Esophagus squamous epithelium (tissue), 5 donors: ENCODE measurements at regions not wholly inside any gene's neighbourhood (a gene's known extent, or its start where the extent isn't known, plus 50 kb on each side); places are given as distances from the start of the nearest gene placed in this dataset.

Experiments used
- DNase-seq: peaks from one replicate; lab custom pipeline; 2025; lab: John Stamatoyannopoulos, UW
- H3K27ac ChIP-seq, 4 donors: fragments of 200-600 bp; sonication (generic); one replicate each; pipeline ENCODE4 v1.5.1; 2016 to 2019; ENCODE audit warnings: mild to moderate bottlenecking in 1 of 4
- H3K27me3 ChIP-seq, 4 donors: fragments of 200-600 bp; sonication (generic); 1 replicate in 3 of 4; 2 replicates in 1 of 4; pipeline versions ENCODE4 v1.5.1 to v1.6.0; 2017 to 2021; ENCODE audit warnings: antibody characterized with exemption in 1 of 4
- H3K36me3 ChIP-seq, 3 donors: fragments of 200-600 bp; sonication (generic); one replicate each; pipeline ENCODE4 v1.5.1; 2016 to 2019
- H3K4me1 ChIP-seq, 3 donors: fragments of 200-600 bp; sonication (generic); one replicate each; pipeline ENCODE4 v1.5.1; 2017 to 2019
- H3K4me3 ChIP-seq, 4 donors: fragments of 200-600 bp; sonication (generic); 1 replicate in 3 of 4; 2 replicates in 1 of 4; pipeline ENCODE4 v1.5.1; 2016 to 2019; ENCODE audit warnings: mild to moderate bottlenecking in 2 of 4, moderate library complexity in 1 of 4
- H3K9me3 ChIP-seq, 3 donors: fragments of 200-600 bp; sonication (generic); one replicate each; pipeline ENCODE4 v1.5.1; 2016 to 2019
- CTCF ChIP-seq, 6 experiments: fragments of 450-650 bp in 4 of 6; fragments of 200-600 bp in 2 of 6; sonication (generic) in 2 of 6; IDR thresholded peaks; one replicate each; pipeline ENCODE4 v1.5.1; 2016 to 2019; ENCODE audit warnings: antibody characterized with exemption in 6 of 6, mild to moderate bottlenecking in 4 of 6, moderate library complexity in 4 of 6
- POLR2A ChIP-seq, 4 donors: fragments of 450-650 bp; IDR thresholded peaks; one replicate each; pipeline ENCODE4 v1.6.1; 2017; ENCODE audit warnings: antibody characterized with exemption in 4 of 4, mild to moderate bottlenecking in 4 of 4, moderate library complexity in 3 of 4
- WGBS, 2 donors: methylation state at CpG; one replicate each; pipeline ENCODE4 v1.1.5; 2018; 5-methylcytosine and 5-hydroxymethylcytosine counted together
- intact Hi-C: fragments of 100-400 bp; cut with DNase I; formaldehyde crosslinking; loops from one replicate; pipeline ENCODE4 v1.15.0; 2022
- donor health status: DM: yes; HTN: yes; CAD: no.

DNA sequence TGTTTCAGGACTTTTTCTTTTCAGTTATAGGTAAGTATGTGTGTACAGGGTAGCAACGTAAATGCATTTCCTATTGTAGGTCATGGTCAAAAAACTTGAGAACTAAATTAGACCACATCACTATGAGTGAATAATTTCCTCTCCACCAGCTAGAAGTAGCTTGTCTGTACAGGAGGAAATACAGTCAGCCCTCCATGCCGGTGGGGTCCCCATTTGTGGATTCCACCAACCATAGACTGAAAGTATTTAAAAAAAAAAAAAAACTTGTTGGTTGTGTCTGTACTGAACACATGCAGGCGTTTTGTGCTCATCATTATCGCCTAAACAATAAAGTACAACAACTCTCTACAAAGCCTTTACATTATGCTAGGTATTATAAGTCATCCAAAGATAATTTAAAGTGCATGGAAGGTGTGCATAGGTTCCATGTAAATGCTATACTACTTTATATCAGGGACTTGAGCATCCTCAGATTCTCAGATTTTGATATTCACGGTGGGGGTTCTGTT lies 94.2 kb upstream of the NDUFV2 start:
- no peaks in the 10 kb centered on the region for H3K36me3 ChIP-seq
- intact Hi-C loops: no loop called here
- peaks cover 0 to 7% (median 0%) of the 10 kb centered on the region in 3 donors for H3K9me3 ChIP-seq
- TF ChIP-seq POLR2A (IDR thresholded peaks at IDR 0.05): no peak
- no peak for TF ChIP-seq CTCF (IDR thresholded peaks at IDR 0.05)
- no peak for DNase-seq
- no peaks in the 10 kb centered on the region for H3K4me1 ChIP-seq
- H3K4me3 ChIP-seq: no peak overlapping the region
- no peak overlapping the region for H3K27ac ChIP-seq
- whole genome bisulfite sequencing, 2 donors: 77 to 80% methylated on average over 5 of the region's 5 CpGs
- no peaks in the 10 kb centered on the region for H3K27me3 ChIP-seq

DNA sequence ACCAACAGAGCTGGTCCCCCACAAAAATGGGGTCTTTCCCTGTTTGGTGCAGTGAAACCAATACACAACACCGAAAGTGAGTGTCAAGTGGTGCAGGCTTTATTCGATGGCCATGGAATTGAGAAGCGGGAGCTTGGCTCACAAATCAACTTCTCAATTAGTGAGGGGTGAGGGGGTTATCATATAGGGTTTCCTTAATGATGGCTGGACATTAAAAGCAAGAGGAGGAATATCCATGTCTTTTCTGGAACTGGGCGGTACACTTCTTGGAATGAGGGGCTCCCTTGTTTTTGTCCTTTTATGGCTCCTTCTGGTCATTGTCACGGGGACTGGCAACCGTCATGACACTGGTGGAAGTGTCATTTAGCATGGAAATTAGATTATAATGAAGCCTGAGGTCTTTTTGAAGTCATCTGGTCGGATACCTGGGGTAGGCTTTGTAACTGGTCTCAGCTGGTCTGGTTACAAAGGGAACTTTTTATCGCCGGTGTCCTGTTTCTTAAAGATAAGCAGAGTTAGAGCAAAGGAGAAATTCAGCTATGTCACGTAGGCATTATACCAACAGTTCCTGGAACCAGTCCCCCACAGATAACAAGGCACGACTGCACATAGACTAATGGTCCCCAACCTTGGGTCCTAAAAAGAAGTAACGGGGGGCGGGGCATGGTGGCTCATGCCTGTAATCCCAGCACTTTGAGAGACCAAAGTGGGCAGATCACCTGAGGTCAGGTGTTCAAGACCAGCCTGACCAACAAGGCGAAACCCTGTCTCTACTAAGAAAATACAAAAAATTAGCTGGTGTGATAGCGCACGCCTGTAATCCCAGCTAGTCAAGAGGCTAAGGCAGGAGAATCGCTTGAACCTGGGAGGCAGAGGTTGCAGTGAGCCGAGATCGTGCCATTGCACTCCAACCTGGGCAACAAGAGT lies 93.5 kb upstream of the NDUFV2 start:
- Histone ChIP-seq H3K4me3 (no peak overlapping the region), H3K27ac (no peak overlapping the region), H3K27me3 (no peaks in the 10 kb centered on the region), H3K36me3 (no peaks in the 10 kb centered on the region), H3K4me1 (no peaks in the 10 kb centered on the region), H3K9me3 (peaks cover 0 to under 1% (median 0%) of the 10 kb centered on the region in 3 donors)
- intact Hi-C loops: no loop called here
- 89 to 93% methylated on average over 19 of the region's 19 CpGs for WGBS, 2 donors
- TF ChIP-seq POLR2A (IDR thresholded peaks at IDR 0.05) (no peak), CTCF (IDR thresholded peaks at IDR 0.05) (no peak)
- DNase-seq: no peak

GRCh38 chr18:9009703-9010488 lies 92.6 kb upstream of the NDUFV2 start:
- no peaks in the 10 kb centered on the region for H3K9me3 ChIP-seq
- 88 to 92% methylated on average over 7 of the region's 7 CpGs for WGBS, 2 donors
- H3K4me1 ChIP-seq: no peaks in the 10 kb centered on the region
- DNase-seq: no peak
- no peak overlapping the region for H3K4me3 ChIP-seq
- no peak overlapping the region for H3K27ac ChIP-seq
- no peak for TF ChIP-seq POLR2A (IDR thresholded peaks at IDR 0.05)
- TF ChIP-seq CTCF (IDR thresholded peaks at IDR 0.05): no peak
- intact Hi-C loops: no loop called here
- no peaks in the 10 kb centered on the region for H3K36me3 ChIP-seq
- H3K27me3 ChIP-seq: no peaks in the 10 kb centered on the region

GRCh38 chr18:9011431-9011830 lies 91.1 kb upstream of the NDUFV2 start:
- TF ChIP-seq CTCF (IDR thresholded peaks at IDR 0.05) (no peak), POLR2A (IDR thresholded peaks at IDR 0.05) (no peak)
- H3K27me3 ChIP-seq: no peaks in the 10 kb centered on the region
- no peaks in the 10 kb centered on the region for H3K9me3 ChIP-seq
- H3K36me3 ChIP-seq: no peaks in the 10 kb centered on the region
- intact Hi-C loops: no loop called here
- WGBS, 2 donors: 78 to 82% methylated on average over 5 of the region's 5 CpGs
- no peak for DNase-seq
- H3K27ac ChIP-seq: no peak overlapping the region
- no peak overlapping the region for H3K4me3 ChIP-seq
- H3K4me1 ChIP-seq: peaks cover 0 to 3% (median 1%) of the 10 kb centered on the region in 3 donors
